Esophagus muscularis mucosa (tissue), 4 donors: ENCODE measurements at regions not wholly inside any gene's neighbourhood (a gene's known extent, or its start where the extent isn't known, plus 50 kb on each side); places are given as distances from the start of the nearest gene placed in this dataset.

Experiments used
- DNase-seq: peaks from one replicate; pipeline ENCODE4 v3.0.0-alpha.2; 2017; ENCODE audit errors: extremely low spot score
- H3K27ac ChIP-seq, 4 donors: fragments of 200-600 bp; sonication (generic); replicated peaks in 1 of 4; 1 replicate in 3 of 4; 2 replicates in 1 of 4; pipeline ENCODE4 v1.5.1; 2016 to 2019; ENCODE audit warnings: mild to moderate bottlenecking in 1 of 4
- H3K27me3 ChIP-seq, 4 donors: fragments of 200-600 bp; sonication (generic); one replicate each; pipeline versions ENCODE4 v1.5.1 to v1.6.0; 2016 to 2019
- H3K36me3 ChIP-seq, 4 donors: fragments of 200-600 bp; sonication (generic); one replicate each; pipeline ENCODE4 v1.5.1; 2016 to 2019
- H3K4me1 ChIP-seq, 4 donors: fragments of 200-600 bp; sonication (generic); one replicate each; pipeline ENCODE4 v1.5.1; 2016 to 2019
- H3K4me3 ChIP-seq, 4 donors: fragments of 200-600 bp; sonication (generic); 1 replicate in 2 of 4; 2 replicates in 2 of 4; pipeline ENCODE4 v1.5.1; 2016 to 2019; ENCODE audit warnings: mild to moderate bottlenecking in 4 of 4, moderate library complexity in 1 of 4
- H3K9me3 ChIP-seq, 4 donors: fragments of 200-600 bp; sonication (generic); 1 replicate in 3 of 4; 2 replicates in 1 of 4; pipeline ENCODE4 v1.5.1; 2016 to 2019
- EP300 ChIP-seq: sonication (generic); formaldehyde crosslinking; IDR thresholded peaks from one replicate; pipeline ENCODE4 v1.6.1; 2017; ENCODE audit warnings: antibody characterized with exemption
- POLR2A ChIP-seq: fragments of 450-650 bp; IDR thresholded peaks from one replicate; pipeline ENCODE4 v1.6.1; 2017; ENCODE audit warnings: antibody characterized with exemption, moderate library complexity, mild to moderate bottlenecking, low read depth
- POLR2AphosphoS5 ChIP-seq, 2 donors: sonication (generic); formaldehyde crosslinking; IDR thresholded peaks; one replicate each; pipeline ENCODE4 v1.6.1; 2017; ENCODE audit warnings: antibody characterized with exemption in 2 of 2
- WGBS: methylation state at CpG from one replicate; pipeline ENCODE4 v1.1.5; 2018; 5-methylcytosine and 5-hydroxymethylcytosine counted together
- intact Hi-C: fragments of 100-400 bp; cut with DNase I; formaldehyde crosslinking; loops from one replicate; pipeline ENCODE4 v1.15.1; 2023
- TF ChIP-seq, protein P1 (sequence below), 3 experiments: fragments of 200-600 bp in 2 of 3; fragments of 450-650 bp in 1 of 3; sonication (generic) in 2 of 3; IDR thresholded peaks; one replicate each; pipeline ENCODE4 v1.5.1; 2017 to 2019; ENCODE audit warnings: antibody characterized with exemption in 3 of 3, mild to moderate bottlenecking in 2 of 3, moderate library complexity in 1 of 3

DNA sequence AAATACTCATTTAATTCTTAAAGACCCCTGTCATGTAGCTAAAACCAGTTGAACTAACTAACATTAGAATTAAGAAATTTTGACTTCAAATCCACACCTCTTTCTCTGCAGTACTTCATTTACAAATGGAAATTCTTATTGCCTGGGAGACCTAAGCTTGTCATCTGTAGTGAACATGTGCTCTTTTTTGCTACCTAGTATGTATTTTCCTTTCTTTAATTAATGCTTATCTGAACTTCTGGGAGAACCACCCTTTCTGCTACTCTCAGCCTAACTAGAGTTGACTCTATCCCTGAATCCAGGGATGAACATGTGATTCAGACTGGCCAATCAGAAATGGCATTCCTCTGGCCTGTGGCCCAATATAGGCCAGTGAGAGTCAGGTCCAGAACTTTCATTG, 75.9 kb upstream of the A1CF start:
- no peak for DNase-seq
- Histone ChIP-seq H3K4me1 (no peaks in the 10 kb centered on the region), H3K27me3 (no peaks in the 10 kb centered on the region), H3K36me3 (no peaks in the 10 kb centered on the region), H3K9me3 (no peaks in the 10 kb centered on the region), H3K27ac (no peak overlapping the region), H3K4me3 (no peak overlapping the region)
- intact Hi-C loops: no loop called here
- TF ChIP-seq POLR2AphosphoS5 (IDR thresholded peaks at IDR 0.05) (no peak), EP300 (no peak), POLR2A (no peak)
- TF ChIP-seq, protein P1, sequence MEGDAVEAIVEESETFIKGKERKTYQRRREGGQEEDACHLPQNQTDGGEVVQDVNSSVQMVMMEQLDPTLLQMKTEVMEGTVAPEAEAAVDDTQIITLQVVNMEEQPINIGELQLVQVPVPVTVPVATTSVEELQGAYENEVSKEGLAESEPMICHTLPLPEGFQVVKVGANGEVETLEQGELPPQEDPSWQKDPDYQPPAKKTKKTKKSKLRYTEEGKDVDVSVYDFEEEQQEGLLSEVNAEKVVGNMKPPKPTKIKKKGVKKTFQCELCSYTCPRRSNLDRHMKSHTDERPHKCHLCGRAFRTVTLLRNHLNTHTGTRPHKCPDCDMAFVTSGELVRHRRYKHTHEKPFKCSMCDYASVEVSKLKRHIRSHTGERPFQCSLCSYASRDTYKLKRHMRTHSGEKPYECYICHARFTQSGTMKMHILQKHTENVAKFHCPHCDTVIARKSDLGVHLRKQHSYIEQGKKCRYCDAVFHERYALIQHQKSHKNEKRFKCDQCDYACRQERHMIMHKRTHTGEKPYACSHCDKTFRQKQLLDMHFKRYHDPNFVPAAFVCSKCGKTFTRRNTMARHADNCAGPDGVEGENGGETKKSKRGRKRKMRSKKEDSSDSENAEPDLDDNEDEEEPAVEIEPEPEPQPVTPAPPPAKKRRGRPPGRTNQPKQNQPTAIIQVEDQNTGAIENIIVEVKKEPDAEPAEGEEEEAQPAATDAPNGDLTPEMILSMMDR (IDR thresholded peaks at IDR 0.05): no peak

DNA sequence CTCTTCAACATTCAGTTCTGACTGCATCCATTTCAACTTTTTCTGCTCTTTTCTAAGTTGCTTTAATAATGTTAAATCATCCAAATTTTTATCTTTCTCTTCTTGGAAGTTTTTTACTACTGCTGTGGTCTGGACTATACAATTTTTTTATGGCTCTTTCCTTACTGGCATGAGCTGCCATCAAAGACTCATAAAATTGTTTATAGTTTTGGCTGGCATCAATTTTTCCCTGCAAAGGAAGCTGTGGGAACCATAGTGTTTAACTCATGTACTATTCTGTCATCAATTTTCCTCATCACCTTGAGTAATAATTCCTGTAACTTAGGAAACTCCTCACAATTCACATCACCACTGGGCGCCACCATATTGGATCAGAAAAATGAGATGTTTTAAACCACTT, 77.6 kb upstream of the A1CF start:
- no peak overlapping the region for H3K4me3 ChIP-seq
- WGBS: 90% methylated on average over 1 of the region's 1 CpG
- H3K27me3 ChIP-seq: no peaks in the 10 kb centered on the region
- no peaks in the 10 kb centered on the region for H3K36me3 ChIP-seq
- H3K4me1 ChIP-seq: no peaks in the 10 kb centered on the region
- DNase-seq: no peak
- TF ChIP-seq, protein P1 (IDR thresholded peaks at IDR 0.05): no peak
- TF ChIP-seq EP300 (no peak), POLR2A (no peak)
- no peak overlapping the region for H3K27ac ChIP-seq
- H3K9me3 ChIP-seq: no peaks in the 10 kb centered on the region
- intact Hi-C loops: no loop called here

DNA sequence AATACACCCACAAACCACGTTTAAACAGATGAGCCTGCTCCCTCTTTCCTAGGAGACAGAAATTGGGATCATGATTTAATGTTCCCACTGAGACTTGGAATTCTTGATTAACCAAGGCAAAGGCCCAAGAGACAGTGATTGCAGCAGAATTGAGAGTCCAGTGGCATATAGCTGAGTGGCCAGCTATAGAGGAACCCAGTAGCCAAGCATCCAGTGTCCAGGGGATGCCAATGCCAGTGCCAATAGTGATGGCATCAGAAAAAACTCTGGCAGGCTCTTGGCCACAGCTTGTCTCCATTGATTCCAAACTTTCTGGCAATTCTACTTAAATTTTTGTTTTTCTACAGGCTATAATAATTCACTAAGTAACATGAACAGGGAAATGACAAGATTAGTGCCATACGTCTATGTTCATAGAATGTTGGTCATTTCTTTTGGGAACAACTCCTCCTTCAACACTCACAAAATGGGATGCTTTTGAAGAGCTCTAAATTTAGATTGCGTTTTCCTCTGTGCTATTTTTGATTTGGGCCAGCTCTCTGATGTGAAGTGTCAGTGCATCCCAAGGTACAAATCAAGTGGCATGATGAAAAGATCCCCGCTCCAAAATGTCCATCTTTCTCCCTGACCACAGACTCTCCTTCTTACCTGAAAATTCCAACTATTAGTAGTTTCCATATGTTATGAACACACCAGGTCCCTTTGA, 83.1 kb upstream of the A1CF start:
- no peak overlapping the region for H3K27ac ChIP-seq
- H3K36me3 ChIP-seq: no peaks in the 10 kb centered on the region
- DNase-seq: no peak
- H3K4me1 ChIP-seq: no peaks in the 10 kb centered on the region
- intact Hi-C loops: no loop called here
- TF ChIP-seq POLR2A (no peak), EP300 (no peak), POLR2AphosphoS5 (IDR thresholded peaks at IDR 0.05) (no peak)
- TF ChIP-seq, protein P1 (IDR thresholded peaks at IDR 0.05): no peak
- no peaks in the 10 kb centered on the region for H3K27me3 ChIP-seq
- H3K9me3 ChIP-seq: no peaks in the 10 kb centered on the region
- WGBS: 71% methylated on average over 4 of the region's 4 CpGs
- H3K4me3 ChIP-seq: no peak overlapping the region

DNA sequence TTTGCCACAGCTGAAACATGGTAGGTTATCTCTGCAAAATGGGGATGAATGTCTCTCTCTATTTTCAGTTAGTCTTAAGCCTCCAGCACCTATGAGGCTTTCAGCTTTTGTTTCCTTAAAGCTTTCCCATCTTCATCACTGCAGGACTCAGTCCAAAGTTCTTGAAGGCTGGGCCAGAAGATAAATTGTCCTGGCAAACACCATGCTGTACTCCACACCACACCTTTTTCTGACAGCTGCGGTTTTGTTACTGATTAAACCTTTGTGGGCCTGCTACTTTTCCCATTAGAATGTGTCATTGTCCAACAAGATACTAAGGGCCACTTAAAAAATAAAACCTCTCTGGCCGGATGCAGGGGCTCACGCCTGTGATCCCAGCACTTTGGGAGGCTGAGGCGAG, 87.2 kb upstream of the A1CF start:
- Histone ChIP-seq H3K27ac (no peak overlapping the region), H3K4me3 (no peak overlapping the region), H3K9me3 (no peaks in the 10 kb centered on the region), H3K36me3 (no peaks in the 10 kb centered on the region), H3K4me1 (no peaks in the 10 kb centered on the region), H3K27me3 (peaks cover 0 to 3% (median 0%) of the 10 kb centered on the region in 4 donors)
- intact Hi-C loops: no loop called here
- DNase-seq: no peak
- WGBS: 65% methylated on average over 4 of the region's 4 CpGs
- TF ChIP-seq EP300: no peak
- TF ChIP-seq, protein P1 (IDR thresholded peaks at IDR 0.05): no peak
- TF ChIP-seq POLR2AphosphoS5 (IDR thresholded peaks at IDR 0.05): no peak
- TF ChIP-seq POLR2A: no peak

DNA sequence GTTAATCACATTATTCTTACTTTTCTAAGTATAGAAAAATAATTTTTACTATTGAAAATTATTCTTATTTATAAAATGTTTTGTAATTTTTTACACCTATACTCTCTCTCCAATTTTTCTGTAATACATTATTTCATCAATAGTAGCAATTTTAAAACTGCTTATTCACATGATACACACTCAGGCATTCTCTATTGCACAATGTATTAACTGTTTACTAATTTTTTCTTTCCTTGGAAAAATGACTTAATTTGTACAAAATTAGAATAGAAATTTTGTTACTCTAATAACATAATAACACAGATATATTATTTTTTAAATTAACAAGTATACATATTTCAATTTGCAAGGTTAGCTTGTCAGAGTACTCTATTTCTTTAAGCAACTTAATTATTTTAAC, 92.9 kb upstream of the PRKG1 start:
- H3K36me3 ChIP-seq: no peaks in the 10 kb centered on the region
- no peaks in the 10 kb centered on the region for H3K4me1 ChIP-seq
- no peak for TF ChIP-seq POLR2AphosphoS5 (IDR thresholded peaks at IDR 0.05)
- TF ChIP-seq EP300: no peak
- TF ChIP-seq POLR2A: no peak
- TF ChIP-seq, protein P1 (IDR thresholded peaks at IDR 0.05): no peak
- H3K27me3 ChIP-seq: no peaks in the 10 kb centered on the region
- intact Hi-C loops: no loop called here
- no peaks in the 10 kb centered on the region for H3K9me3 ChIP-seq
- DNase-seq: no peak
- H3K27ac ChIP-seq: no peak overlapping the region
- H3K4me3 ChIP-seq: no peak overlapping the region
